SKM-1 treated with dmso at 0.1 percent for 144 hours (cell line): ENCODE measurements at regions not wholly inside any gene's neighbourhood (a gene's known extent, or its start where the extent isn't known, plus 50 kb on each side); places are given as distances from the start of the nearest gene placed in this dataset.

Experiments used
- DNase-seq: peaks from one replicate; lab custom pipeline; 2025; ENCODE audit not compliant: unreplicated experiment; lab: John Stamatoyannopoulos, UW

DNA sequence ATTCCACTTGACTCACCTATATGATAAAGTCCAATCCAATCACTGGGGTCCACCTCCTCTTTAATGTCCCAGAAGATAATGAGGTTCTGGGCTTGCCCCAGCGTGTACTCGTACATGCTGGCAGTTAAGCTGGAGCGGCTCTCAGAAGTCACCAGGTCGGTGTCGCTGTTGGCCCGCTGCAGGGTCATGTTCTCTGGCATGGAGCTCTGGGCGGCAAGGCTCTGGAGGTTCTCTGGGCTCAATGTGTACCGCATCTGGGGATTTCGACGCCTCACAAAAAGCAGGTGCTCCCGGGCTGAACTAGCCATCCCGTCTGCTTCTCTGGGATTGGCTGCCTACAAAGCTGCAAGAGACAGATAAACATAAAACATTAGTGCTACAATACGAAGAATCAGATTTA, 206.4 kb upstream of the CCDC150 start:
- DNase-seq: no peak

DNA sequence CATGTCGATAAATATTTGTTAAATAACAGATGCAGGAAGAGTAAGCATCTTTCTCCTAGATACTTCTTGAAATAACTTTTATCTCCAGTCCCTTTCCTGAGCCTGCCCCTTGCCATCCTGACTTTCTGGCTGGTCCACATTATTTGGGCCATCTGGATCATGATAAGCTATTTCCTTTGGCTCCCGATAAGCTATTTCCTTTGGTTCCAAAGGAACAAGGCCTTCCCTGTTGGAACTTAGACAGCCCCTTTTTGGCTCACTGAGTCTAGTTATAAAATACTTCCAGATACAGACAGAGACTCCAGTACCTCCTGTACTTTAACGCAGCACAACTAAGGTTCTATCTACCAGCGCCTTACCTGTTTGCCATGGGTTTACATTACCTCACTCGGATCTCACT, 205.3 kb upstream of the CCDC150 start:
- DNase-seq: no peak

GRCh38 chr2:196435189-196435588, 204.3 kb upstream of the CCDC150 start:
- no peak for DNase-seq

- no peak for DNase-seq
Observed at GRCh38 chr2:196437626-196438025, 201.9 kb upstream of the CCDC150 start.

DNA sequence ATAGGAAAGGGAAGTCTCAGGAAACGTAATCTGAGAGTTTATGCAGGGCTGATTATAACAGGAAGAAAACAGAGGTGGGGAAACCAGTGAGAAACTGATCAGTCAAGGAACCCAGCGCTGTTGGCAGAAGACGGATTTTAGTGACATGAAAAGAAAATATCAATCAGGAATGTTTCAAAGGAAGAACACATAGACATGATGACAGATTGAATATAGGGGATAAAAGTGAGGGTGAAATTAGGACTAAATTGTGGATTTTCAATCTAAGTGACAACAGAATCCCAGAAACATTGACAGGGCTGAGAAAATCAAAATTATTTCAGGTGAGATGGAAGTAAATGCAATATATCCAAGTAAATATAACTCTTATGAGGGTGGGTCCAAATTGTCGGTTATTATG, 199.8 kb upstream of the CCDC150 start:
- no peak for DNase-seq

DNA sequence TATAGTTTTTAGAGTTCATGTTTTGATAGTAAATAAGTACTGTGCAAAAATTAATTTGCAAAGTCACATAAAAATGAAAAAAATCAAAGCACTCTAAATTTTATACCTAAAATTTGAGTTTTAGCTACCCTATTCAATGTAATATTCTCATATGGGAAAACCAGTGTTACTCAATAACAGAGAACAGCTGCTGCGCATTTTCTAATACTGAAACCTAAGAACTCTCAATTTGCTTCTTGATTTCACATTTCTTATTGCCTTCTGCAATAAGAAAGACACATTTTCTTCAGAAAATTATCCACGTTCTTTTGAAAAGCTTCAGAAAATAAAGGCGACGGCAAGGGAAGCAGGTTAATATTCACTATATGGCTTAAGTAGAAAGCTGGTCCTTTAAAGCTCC, 199.1 kb upstream of the CCDC150 start:
- DNase-seq: no peak

- DNase-seq: no peak
Observed at GRCh38 chr2:196441527-196441926, 198.0 kb upstream of the CCDC150 start.

- DNase-seq: no peak
Observed at GRCh38 chr2:196442211-196442610, 197.3 kb upstream of the CCDC150 start.

DNA sequence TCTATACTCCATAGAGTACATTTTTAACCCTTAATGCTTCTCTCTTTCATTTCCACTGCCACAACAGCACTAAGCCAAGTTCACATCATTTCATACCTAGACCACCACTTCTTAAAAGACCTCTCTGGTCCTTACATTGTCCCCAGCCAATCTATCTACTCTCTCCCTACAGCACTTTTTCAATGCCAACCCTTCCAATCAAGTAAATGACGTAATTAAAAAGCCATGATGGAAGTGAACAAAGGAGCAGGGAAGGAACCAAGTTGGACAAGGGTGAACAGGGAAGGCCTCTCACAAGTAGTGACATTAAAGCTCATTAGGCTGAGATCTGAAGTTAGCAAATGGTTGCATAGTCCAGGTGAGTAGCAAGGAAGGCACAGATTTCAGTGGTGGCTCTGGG, 195.1 kb upstream of the CCDC150 start:
- DNase-seq: no peak

- no peak for DNase-seq
Observed at GRCh38 chr2:196445991-196446390, 193.5 kb upstream of the CCDC150 start.

DNA sequence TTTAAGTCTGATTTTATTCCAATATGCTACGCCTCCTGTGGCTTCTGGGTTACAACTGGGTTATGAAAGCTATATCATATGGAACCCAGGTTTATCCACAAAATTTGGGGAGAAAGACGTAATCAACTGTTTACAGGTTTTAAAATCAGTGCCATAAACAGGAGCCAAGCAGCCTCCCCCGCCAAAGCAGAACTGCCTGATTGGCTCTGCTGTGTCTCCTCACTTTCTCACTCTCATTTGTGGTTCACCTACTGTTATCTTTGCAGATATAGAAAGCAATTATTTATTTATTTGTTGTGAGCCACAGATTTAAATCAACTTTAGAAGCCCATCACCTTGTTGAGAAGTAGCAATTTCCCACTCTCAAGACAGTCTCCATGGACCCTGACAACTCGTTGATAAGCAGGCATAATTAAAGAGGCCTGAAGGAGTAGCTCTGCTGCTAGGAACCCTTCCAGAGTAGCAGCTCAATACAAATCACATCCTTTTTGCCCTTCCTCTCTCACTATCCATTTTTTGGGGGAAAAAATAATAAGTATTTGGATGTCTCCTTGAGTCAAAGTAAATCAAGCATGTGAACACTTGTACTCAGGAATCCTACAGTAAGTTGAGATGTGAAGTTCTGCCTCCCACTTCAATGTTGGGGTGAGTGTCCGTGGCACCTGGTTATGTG, 191.0 kb upstream of the CCDC150 start:
- DNase-seq: no peak

GRCh38 chr2:196449083-196449482, 190.4 kb upstream of the CCDC150 start:
- no peak for DNase-seq

GRCh38 chr2:196452758-196453157, 186.8 kb upstream of the CCDC150 start:
- no peak for DNase-seq

- DNase-seq: no peak
Observed at GRCh38 chr2:196453613-196454047, 185.9 kb upstream of the CCDC150 start.

GRCh38 chr2:196454492-196454891, 185.0 kb upstream of the CCDC150 start:
- no peak for DNase-seq

DNA sequence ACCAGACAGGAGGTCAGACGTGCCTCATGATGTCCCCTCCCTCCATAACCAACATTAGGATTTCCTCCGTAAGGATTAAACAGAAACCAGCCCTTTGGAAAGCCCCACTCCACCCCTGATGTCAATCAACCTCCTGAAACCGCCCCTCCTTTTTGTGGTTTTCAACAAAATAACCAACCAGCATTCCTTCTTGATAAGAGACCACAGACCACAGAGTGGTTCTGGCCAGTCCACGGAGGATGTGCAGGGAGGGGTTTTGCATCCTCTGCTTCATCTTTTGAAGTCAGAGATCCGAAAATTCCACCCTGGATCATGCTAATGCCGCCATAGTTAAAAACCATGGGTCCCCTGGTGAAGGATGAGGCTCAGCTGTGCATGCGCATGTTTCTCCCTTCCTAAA, 180.0 kb upstream of the CCDC150 start:
- DNase-seq: no peak

GRCh38 chr2:196463706-196464105, 175.8 kb upstream of the CCDC150 start:
- no peak for DNase-seq

GRCh38 chr2:196464311-196464710, 175.2 kb upstream of the CCDC150 start:
- no peak for DNase-seq

DNA sequence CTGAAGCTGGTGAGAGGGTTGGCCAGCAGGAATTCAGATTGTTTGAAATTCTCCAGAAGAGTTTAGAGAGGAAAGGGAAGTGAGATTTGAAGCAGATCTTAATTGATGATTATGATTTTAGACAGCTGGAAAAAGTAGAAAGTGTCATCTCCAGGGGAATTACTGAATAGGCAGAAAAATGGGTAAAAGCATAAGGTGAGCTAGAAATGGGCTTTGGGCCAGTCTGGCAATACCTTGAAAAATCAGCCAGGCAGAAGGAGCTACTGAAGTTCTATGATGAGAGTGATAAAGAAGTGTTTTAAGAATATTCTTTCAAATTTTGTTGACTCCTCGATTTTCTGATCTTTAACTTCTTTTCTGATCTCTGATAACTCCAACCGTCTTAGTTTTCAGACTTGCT, 172.9 kb upstream of the CCDC150 start:
- no peak for DNase-seq

DNA sequence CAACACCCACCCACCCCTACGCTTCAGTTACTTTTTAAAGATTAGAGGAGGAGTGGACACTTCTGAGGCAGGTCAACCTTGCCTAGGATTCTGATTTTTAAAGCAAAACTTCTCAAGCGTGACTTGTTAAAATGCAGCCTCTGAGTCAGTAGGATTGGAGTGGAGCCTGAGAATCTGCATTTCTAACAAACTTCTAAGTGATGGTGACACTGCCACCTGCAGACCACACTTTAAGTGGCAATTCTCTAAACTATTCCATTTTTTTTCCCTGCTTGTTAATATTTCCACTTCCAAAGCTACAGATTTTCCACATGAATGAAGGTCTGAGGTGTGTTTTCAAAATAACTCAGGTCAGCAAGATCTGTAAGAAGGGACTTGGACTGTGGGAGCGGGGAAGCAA, 171.1 kb upstream of the CCDC150 start:
- no peak for DNase-seq

GRCh38 chr2:196473617-196474016, 165.9 kb upstream of the CCDC150 start:
- no peak for DNase-seq

DNA sequence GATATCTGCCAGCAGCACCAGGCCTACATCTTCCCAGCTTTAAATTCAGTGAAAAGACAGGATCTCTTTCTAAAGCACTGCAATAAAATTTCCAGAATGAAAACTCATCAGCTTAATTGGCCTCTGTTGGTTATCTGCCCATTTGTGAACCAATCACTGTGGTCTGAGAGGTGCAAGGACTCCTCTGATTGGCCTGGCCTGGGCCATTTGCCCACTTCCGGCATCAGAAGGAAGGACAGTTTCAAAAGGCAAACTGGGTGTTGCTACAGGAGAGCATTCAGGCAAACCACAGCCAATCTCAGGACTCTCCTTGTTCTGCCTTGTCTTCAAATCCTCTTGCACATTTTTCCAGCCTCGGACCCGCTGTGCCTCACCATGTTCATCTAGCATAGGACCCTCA, 163.9 kb upstream of the CCDC150 start:
- no peak for DNase-seq

DNA sequence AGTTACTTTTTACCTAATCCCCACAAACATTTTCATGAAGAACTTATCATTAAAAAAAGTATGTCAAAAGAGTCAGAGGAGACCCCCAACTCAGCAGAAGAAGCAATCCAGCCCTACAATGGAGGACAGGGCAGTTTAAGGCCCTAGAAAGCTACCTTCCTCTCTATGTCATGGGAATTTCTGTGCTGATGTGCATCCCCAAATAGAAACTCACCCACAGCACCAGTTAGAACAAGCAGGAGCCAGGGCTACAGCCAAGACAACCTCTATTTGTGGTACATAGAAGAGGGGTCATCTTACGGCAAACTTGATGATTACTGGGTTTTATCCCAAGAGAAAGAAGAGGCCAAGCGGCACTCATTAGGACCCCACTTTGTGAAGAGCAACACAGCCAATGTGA, 160.9 kb upstream of the CCDC150 start:
- DNase-seq: no peak
